Caco-2 (cell line): ENCODE measurements at regions not wholly inside any gene's neighbourhood (a gene's known extent, or its start where the extent isn't known, plus 50 kb on each side); places are given as distances from the start of the nearest gene placed in this dataset.

Experiments
- BruUV-seq: library from RNA; stranded (reverse); fragments of 400-500 nt; replicated peaks from 2 replicates; lab custom pipeline; 2021; lab: Mats Ljungman, UMichigan
- CTCF ChIA-PET: fragments of 300-600 bp; sonication (Branson Sonifier 250); formaldehyde crosslinking; loops from one replicate; lab custom pipeline; 2022; ENCODE audit warnings: antibody characterized with exemption; lab: Charles Lee
- POLR2A ChIA-PET: fragments of 300-600 bp; sonication (Branson Sonifier 250); formaldehyde crosslinking; loops from one replicate; lab custom pipeline; 2022; ENCODE audit warnings: antibody characterized with exemption; lab: Charles Lee
- DNase-seq, 2 experiments: peaks; one replicate each; pipeline versions ENCODE4 v3.0.0 to v3.0.0-alpha.2; 2020 to 2022
- H3K27me3 ChIP-seq: replicated peaks from 2 replicates; pipeline ENCODE4 v1.6.0; 2011; ENCODE audit warnings: low read length; ENCODE audit not compliant: control insufficient read depth, insufficient read depth
- H3K36me3 ChIP-seq: 2 replicates; pipeline ENCODE4 v1.5.1; 2011; ENCODE audit warnings: low read length; ENCODE audit not compliant: control insufficient read depth, insufficient read depth
- H3K4me1 ChIP-seq: fragments of 250-450 bp; sonication (Bioruptor Pico); 2 replicates; pipeline ENCODE4 v1.5.1; 2020; ENCODE audit warnings: mild to moderate bottlenecking
- H3K4me3 ChIP-seq: 2 replicates; pipeline ENCODE4 v1.5.1; 2011; ENCODE audit warnings: low read depth, mild to moderate bottlenecking, control low read depth, low read length
- H3K9me3 ChIP-seq: fragments of 250-450 bp; sonication (Bioruptor Pico); 2 replicates; pipeline ENCODE4 v1.5.1; 2020; ENCODE audit warnings: mild to moderate bottlenecking, moderate library complexity
- H3K27ac Mint-ChIP-seq: one replicate; pipeline ENCODE4 v1.8.0; 2022; ENCODE audit warnings: mixed read lengths; ENCODE audit not compliant: unreplicated experiment
- H3K27me3 Mint-ChIP-seq: one replicate; pipeline ENCODE4 v1.8.0; 2022; ENCODE audit warnings: mixed read lengths; ENCODE audit not compliant: insufficient read depth, unreplicated experiment
- H3K36me3 Mint-ChIP-seq: one replicate; pipeline ENCODE4 v1.8.0; 2022; ENCODE audit warnings: mild to moderate bottlenecking, mixed read lengths; ENCODE audit not compliant: insufficient read depth, unreplicated experiment
- H3K4me1 Mint-ChIP-seq: one replicate; pipeline ENCODE4 v1.8.0; 2022; ENCODE audit warnings: low read depth, mixed read lengths; ENCODE audit not compliant: unreplicated experiment
- H3K4me3 Mint-ChIP-seq: one replicate; pipeline ENCODE4 v1.8.0; 2022; ENCODE audit warnings: mild to moderate bottlenecking, moderate library complexity, mixed read lengths; ENCODE audit not compliant: unreplicated experiment
- H3K9me3 Mint-ChIP-seq: one replicate; pipeline ENCODE4 v1.8.0; 2022; ENCODE audit warnings: mixed read lengths; ENCODE audit not compliant: unreplicated experiment
- CTCF ChIP-seq, 2 experiments: fragments of 200-600 bp in 1 of 2; IDR thresholded peaks; 1 replicate in 1 of 2; 2 replicates in 1 of 2; pipeline versions ENCODE4 v1.5.1 to v1.8.0; 2011 to 2022; ENCODE audit warnings: antibody characterized with exemption in 1 of 2, control low read depth in 1 of 2, inconsistent platforms in 1 of 2, low read depth in 1 of 2, low read length in 1 of 2, mild to moderate bottlenecking in 1 of 2, moderate library complexity in 1 of 2; ENCODE audit not compliant: insufficient read depth in 1 of 2, severe bottlenecking in 1 of 2, unreplicated experiment in 1 of 2
- intact Hi-C: fragments of 100-400 bp; cut with micrococcal nuclease; formaldehyde crosslinking; loops from one replicate; pipeline ENCODE4 v1.10.0; 2022; ENCODE audit not compliant: unreplicated experiment

- H3K27me3 ChIP-seq, result peaks cover 1% of the 10 kb centered on the region; the same call in 1 of the 2 replicates
- H3K4me1 Mint-ChIP-seq, result no peaks in the 10 kb centered on the region
Measured at GRCh38 chr5:174167080-174167910, 121.8 kb downstream of the NSG2 start.

GRCh38 chr5:174172152-174172551, 126.6 kb downstream of the NSG2 start:
- BruUV-seq, result no TSS peak
- Histone ChIP-seq H3K36me3 (no peaks in the 10 kb centered on the region), H3K9me3 (peaks cover 5% of the 10 kb centered on the region), H3K4me3 (no peak overlapping the region), H3K4me1 (no peaks in the 10 kb centered on the region), H3K27me3 (no peaks in the 10 kb centered on the region; the same call in none of the 2 replicates)
- no peak for TF ChIP-seq CTCF (IDR thresholded peaks at IDR 0.05; ENCODE audit: insufficient read depth in 1 of 2, low read depth in 1 of 2, low read length in 1 of 2, severe bottlenecking in 1 of 2, unreplicated experiment in 1 of 2)
- Mint-ChIP-seq H3K4me1 (no peaks in the 10 kb centered on the region), H3K27ac (no peak overlapping the region), H3K9me3 (no peaks in the 10 kb centered on the region), H3K4me3 (no peak overlapping the region), H3K27me3 (peaks cover 11% of the 10 kb centered on the region), H3K36me3 (no peaks in the 10 kb centered on the region)
- intact Hi-C loops, result no loop called here
- POLR2A ChIA-PET, result no interaction called here
- CTCF ChIA-PET, result no interaction called here
- no peak for DNase-seq

More at GRCh38 chr5:174167080-174167910, 121.8 kb downstream of the NSG2 start:
- TF ChIP-seq CTCF (IDR thresholded peaks at IDR 0.05; ENCODE audit: insufficient read depth in 1 of 2, low read depth in 1 of 2, low read length in 1 of 2, severe bottlenecking in 1 of 2, unreplicated experiment in 1 of 2), result no peak
- Histone ChIP-seq H3K36me3 (no peaks in the 10 kb centered on the region), H3K4me1 (no peaks in the 10 kb centered on the region), H3K4me3 (no peak overlapping the region), H3K9me3 (peaks cover 5% of the 10 kb centered on the region)
- no peak overlapping the region for H3K27ac Mint-ChIP-seq
- no peaks in the 10 kb centered on the region for H3K36me3 Mint-ChIP-seq
- intact Hi-C loops, result no loop called here
- CTCF ChIA-PET, result no interaction called here
- BruUV-seq, result no TSS peak
- DNase-seq, result no peak
- H3K9me3 Mint-ChIP-seq, result peaks cover 6% of the 10 kb centered on the region
- POLR2A ChIA-PET, result no interaction called here
- peaks cover 8% of the 10 kb centered on the region for H3K27me3 Mint-ChIP-seq
- no peak overlapping the region for H3K4me3 Mint-ChIP-seq

- TF ChIP-seq CTCF (IDR thresholded peaks at IDR 0.05; ENCODE audit: insufficient read depth in 1 of 2, low read depth in 1 of 2, low read length in 1 of 2, severe bottlenecking in 1 of 2, unreplicated experiment in 1 of 2), result no peak
- Mint-ChIP-seq H3K27ac (no peak overlapping the region), H3K36me3 (no peaks in the 10 kb centered on the region), H3K4me1 (no peaks in the 10 kb centered on the region), H3K9me3 (no peaks in the 10 kb centered on the region), H3K27me3 (peaks cover 14% of the 10 kb centered on the region), H3K4me3 (no peak overlapping the region)
- Histone ChIP-seq H3K4me1 (no peaks in the 10 kb centered on the region), H3K27me3 (no peaks in the 10 kb centered on the region; the same call in none of the 2 replicates), H3K9me3 (peaks cover 5% of the 10 kb centered on the region), H3K4me3 (no peak overlapping the region), H3K36me3 (no peaks in the 10 kb centered on the region)
- BruUV-seq, result no TSS peak
- CTCF ChIA-PET, result no interaction called here
- POLR2A ChIA-PET, result no interaction called here
- intact Hi-C loops, result no loop called here
- no peak for DNase-seq
Measured at GRCh38 chr5:174172566-174172965, 127.1 kb downstream of the NSG2 start.
